GM18517 (cell line): ENCODE measurements at regions not wholly inside any gene's neighbourhood (a gene's known extent, or its start where the extent isn't known, plus 50 kb on each side); places are given as distances from the start of the nearest gene placed in this dataset.

Experiments used
- ATAC-seq: cut with Tn5 transposase; IDR thresholded peaks from one replicate; pipeline ENCODE4 v1.9.1; 2021; ENCODE audit warnings: mild to moderate bottlenecking, moderate library complexity; ENCODE audit not compliant: unreplicated experiment

- no peak for ATAC-seq
Observed at GRCh38 chr2:157935378-157935906, 59.3 kb upstream of the ACVR1 start.

DNA sequence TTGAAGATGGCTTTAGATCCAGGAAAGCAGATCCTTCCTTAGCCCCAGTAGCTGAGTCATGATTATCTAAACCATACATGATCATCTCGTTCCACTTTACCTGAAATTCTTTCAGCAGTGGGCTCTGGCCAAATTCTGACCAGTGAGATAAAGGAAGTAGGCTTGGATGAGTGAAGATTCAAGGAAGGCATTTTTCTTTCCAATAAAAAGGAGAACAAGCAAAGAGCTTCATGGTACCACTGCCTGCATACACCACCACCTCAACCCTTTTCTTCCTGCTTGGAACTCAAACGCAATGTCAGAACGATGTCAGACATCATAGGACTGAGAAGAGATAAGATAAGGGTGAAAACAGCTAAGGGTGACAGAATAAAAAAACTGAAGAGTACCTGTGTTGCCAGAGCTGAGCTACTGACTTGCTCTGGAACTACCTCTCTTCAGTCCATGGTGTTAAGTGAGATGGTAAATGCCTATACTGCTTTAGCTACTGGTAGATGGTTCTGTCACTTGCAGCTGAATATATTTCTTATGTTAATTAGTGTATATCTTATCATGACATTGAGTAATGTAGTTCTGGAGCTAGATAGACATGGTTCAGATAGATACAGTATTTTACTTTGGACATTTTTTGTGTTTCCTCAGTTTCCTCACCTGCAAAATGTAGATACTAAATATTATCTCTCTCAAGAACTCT, 58.7 kb upstream of the ACVR1 start:
- ATAC-seq = no peak

DNA sequence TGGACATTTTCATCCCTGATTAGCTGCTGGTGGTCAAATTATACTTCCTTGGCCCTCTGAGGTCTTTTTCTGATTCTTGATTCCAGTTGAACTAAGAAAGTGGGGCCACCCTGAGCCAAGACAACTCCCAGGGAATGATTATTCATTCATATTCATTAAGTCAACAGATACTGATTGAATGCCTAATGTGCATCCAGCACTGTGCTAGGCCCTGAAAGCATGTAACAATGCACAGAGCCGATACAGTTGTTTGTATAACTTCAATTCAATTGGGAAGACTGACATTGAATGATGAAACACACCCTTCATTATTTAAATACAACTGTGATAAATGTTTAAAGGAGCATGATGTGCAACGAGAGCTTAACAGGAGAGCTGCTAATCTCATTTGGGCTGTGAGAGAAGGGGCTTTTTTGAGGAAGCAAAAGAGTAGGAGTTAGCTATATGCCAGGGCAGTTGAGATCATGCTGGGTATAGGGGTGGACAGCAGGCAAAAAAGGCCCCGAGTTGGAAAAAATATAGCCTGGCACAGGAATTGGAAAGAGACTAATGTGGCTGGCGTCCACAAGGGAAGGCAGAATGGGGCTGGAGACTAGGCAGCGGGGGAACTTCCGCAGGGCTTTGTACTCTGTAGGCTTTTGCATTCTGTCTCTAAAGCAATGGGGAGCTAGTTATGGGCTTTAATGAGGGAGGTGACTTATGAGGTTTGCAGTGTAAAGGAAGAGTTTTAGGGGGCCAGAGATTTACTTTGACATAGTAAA, 57.2 kb upstream of the ACVR1 start:
- no peak for ATAC-seq

- ATAC-seq = no peak
Observed at GRCh38 chr2:157932480-157933159, 56.5 kb upstream of the ACVR1 start.

- ATAC-seq = no peak
Observed at GRCh38 chr2:157931542-157931941, 55.4 kb upstream of the ACVR1 start.

DNA sequence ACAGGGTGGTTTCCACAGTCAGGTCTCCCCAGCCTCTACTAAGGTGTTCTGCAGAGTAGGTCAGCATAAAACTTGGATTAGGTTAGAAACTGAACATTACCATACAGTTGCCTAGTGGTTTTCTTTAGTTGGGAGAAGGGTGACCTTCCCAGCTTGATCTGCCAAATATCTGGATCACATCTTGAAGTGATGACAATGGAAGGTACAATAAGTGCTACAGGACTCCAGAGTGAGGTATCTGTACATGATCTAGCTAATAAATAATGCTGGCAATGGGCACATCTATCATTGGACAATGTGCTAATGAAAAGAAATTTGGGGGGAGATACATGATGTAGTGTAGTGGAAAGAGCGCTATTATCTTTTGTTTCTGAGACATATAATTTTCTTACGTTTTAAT, 54.6 kb upstream of the ACVR1 start:
- ATAC-seq = no peak

DNA sequence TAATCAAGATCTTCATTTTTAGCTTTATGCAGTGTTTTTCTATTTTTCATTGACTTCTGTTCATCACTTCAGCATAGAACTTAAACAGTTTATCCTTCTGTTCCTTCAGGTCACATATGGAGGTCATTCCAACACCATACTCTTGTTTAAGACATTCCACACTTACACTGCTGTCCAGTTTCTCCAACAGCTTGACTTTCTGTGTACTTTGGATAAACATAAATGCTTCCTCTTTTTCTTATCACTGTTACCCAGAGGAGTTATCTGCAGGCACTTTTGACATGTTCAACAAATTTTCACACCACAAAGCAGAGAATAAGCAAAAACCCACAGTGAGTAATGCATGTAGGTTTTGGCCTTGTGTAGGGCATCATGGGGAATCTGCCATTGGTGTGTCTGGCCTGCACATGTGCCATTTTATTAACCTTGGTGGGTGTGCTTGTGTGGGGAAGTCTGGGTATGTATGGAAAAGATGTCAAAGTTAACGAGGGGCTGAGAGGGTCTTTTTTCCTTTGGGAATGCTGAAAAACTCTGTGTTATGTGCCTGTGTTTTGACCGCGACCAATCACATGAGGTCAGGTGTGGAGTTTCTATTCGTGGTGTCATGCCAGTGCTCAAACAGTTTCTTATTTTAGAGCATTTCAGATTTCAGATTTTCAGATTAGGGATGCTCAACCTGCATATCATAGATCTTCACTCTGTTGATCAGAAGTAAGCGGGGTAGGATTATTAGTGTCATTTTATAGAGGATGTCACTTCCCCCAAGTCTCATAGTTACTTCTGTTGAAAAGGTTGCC, 53.9 kb upstream of the ACVR1 start:
- ATAC-seq = no peak

DNA sequence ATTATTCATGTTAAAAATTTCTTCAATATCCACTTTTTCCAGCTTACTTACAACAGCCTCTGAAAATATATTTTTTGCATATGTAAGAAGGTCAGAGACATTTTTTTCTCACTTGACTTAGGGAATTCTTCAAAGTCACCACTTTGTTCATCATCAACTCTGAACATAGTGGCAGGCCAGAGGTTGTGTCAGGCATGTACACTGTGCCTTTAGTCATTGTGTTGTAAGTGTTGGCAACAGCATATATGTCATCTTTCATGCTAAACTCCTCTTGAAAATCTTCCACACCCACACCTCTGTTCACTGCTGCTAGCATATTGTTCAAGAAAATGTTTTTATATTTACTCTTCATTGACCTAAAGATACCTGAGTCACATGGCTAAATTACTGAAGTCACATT, 52.2 kb upstream of the ACVR1 start:
- no peak for ATAC-seq

GRCh38 chr2:157927155-157927554, 51.0 kb upstream of the ACVR1 start:
- no peak for ATAC-seq
